ENCODE measurements at regions not wholly inside any gene's neighbourhood (a gene's known extent, or its start where the extent isn't known, plus 50 kb on each side); places are given as distances from the start of the nearest gene placed in this dataset.

DNA sequence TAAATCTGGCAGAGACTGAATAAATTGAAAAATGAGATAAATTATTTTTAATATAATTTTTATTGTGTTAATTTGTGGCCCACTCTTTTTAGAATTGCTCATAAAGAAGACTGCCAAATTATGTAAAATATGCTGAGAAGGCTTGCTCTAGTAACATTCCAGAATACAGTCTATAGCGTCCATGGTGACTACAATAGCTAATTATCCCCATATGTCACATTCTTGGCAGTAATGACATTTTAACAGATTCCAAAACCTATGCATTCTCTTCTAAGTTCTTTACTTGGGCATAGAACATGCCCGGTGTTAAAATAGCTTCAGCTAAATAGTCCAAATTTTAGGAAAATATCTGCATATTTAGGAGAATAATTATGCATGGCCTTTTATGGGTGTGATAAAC, 697.0 kb upstream of the SEMA6A start:
- Histone ChIP-seq H3K27ac (no peak overlapping the region), H3K9me3 (peaks cover 0 to 8% (median 0%) of the 10 kb centered on the region in 3 donors), H3K27me3 (no peaks in the 10 kb centered on the region), H3K36me3 (no peaks in the 10 kb centered on the region), H3K4me1 (no peaks in the 10 kb centered on the region), H3K4me3 (no peak overlapping the region)
- TF ChIP-seq POLR2A (IDR thresholded peaks at IDR 0.05), result no peak
- no peak for ATAC-seq
- WGBS, 2 donors (ENCODE audit: low coverage in 1 of 2), result 47 to 48% methylated on average over 2 of the region's 2 CpGs

DNA sequence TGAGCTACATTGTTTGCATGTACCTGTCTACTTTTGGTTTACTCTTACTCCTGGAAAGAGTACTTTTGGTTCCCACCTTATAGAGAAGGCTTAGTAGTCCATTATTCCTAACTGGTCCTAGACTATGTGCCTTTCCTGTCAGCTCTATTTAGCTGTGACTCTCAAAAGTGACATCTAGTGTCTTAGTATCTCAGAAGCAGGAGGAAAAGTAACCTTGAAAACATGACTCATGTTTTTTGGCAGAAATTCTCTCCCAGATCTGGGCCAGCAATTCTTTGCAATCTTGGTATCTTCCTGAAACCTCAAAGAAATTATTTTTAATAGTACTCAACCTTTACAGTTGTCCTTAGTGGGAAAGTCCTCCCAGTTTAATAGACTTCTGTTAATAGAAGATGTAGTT, 691.7 kb upstream of the SEMA6A start:
- Histone ChIP-seq H3K4me1 (peaks cover 0 to 3% (median 0%) of the 10 kb centered on the region in 3 donors), H3K36me3 (no peaks in the 10 kb centered on the region), H3K9me3 (peaks cover 0 to 16% (median 0%) of the 10 kb centered on the region in 3 donors), H3K27ac (no peak overlapping the region), H3K4me3 (no peak overlapping the region), H3K27me3 (no peaks in the 10 kb centered on the region)
- ATAC-seq, result no peak
- TF ChIP-seq POLR2A (IDR thresholded peaks at IDR 0.05) (no peak), EP300 (IDR thresholded peaks at IDR 0.05) (no peak), POLR2AphosphoS5 (IDR thresholded peaks at IDR 0.05) (no peak)
- TF ChIP-seq, protein P1, sequence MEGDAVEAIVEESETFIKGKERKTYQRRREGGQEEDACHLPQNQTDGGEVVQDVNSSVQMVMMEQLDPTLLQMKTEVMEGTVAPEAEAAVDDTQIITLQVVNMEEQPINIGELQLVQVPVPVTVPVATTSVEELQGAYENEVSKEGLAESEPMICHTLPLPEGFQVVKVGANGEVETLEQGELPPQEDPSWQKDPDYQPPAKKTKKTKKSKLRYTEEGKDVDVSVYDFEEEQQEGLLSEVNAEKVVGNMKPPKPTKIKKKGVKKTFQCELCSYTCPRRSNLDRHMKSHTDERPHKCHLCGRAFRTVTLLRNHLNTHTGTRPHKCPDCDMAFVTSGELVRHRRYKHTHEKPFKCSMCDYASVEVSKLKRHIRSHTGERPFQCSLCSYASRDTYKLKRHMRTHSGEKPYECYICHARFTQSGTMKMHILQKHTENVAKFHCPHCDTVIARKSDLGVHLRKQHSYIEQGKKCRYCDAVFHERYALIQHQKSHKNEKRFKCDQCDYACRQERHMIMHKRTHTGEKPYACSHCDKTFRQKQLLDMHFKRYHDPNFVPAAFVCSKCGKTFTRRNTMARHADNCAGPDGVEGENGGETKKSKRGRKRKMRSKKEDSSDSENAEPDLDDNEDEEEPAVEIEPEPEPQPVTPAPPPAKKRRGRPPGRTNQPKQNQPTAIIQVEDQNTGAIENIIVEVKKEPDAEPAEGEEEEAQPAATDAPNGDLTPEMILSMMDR (IDR thresholded peaks at IDR 0.05), result no peak

DNA sequence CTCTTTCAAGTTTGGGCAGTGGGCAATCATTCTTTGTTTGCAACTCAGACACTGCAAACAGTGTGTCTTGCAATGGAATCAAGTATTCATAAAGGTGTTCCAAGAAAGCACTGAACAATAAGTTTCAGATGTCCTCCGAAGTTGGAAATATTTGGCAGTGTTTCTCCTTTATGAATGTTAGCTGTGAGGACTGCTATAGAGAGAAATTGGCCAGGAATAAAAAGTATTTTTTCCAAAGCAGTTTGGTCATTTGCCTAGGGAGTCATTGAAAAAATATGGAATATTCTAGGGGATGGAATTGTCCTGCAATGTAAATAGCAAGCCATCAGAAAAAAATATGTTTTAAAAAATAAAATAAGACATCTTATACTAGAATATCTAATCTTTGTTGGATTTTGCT, 688.6 kb upstream of the SEMA6A start:
- no peaks in the 10 kb centered on the region for H3K27me3 ChIP-seq
- H3K4me1 ChIP-seq, result peaks cover 0 to 3% (median 0%) of the 10 kb centered on the region in 3 donors
- no peaks in the 10 kb centered on the region for H3K36me3 ChIP-seq
- 9% methylated on average over 1 of the region's 1 CpG; no CpG with 5 or more reads in 1 of the 2 donors for WGBS, 2 donors (ENCODE audit: low coverage in 1 of 2)
- no peak overlapping the region for H3K27ac ChIP-seq
- TF ChIP-seq POLR2AphosphoS5 (IDR thresholded peaks at IDR 0.05) (no peak), EP300 (IDR thresholded peaks at IDR 0.05) (no peak), POLR2A (IDR thresholded peaks at IDR 0.05) (no peak)
- TF ChIP-seq, protein P1 (IDR thresholded peaks at IDR 0.05), result no peak
- ATAC-seq, result no peak
- H3K9me3 ChIP-seq, result peaks cover 0 to 16% (median 0%) of the 10 kb centered on the region in 3 donors
- H3K4me3 ChIP-seq, result no peak overlapping the region

DNA sequence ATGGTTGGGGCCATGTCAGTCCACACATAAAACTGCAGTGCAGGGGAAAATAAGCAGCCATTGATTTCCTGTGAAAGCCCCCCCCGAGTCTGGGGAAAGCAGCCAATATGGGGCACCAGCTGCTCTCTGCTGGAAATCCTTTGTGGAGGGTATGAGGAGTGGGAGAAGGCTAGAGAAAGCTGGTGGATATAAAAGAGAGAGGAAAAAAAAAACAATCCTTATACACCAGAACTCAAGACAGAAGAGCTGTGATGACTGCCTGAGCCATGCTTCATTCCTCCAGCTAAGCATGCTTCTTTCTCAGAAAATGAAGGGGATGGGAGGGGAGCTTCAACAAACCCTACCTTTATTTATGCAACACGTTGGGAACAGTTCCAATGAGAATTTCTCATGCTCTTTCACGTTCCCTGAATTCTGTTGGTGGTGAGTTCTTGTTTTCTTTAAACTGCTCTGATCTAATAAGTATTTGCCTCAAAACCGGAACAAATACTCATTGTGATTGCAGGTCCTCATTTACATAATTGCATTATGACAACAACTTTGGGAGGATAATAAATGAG, 688.0 kb upstream of the SEMA6A start:
- Histone ChIP-seq H3K36me3 (no peaks in the 10 kb centered on the region), H3K4me3 (no peak overlapping the region), H3K27ac (no peak overlapping the region), H3K9me3 (peaks cover 0 to 16% (median 0%) of the 10 kb centered on the region in 3 donors), H3K27me3 (no peaks in the 10 kb centered on the region), H3K4me1 (peaks cover 0 to 3% (median 0%) of the 10 kb centered on the region in 3 donors)
- ATAC-seq, result no peak
- 44% methylated on average over 3 to 4 of the region's 4 CpGs for WGBS, 2 donors (ENCODE audit: low coverage in 1 of 2)
- TF ChIP-seq, protein P1 (IDR thresholded peaks at IDR 0.05), result no peak
- TF ChIP-seq EP300 (IDR thresholded peaks at IDR 0.05) (no peak), POLR2AphosphoS5 (IDR thresholded peaks at IDR 0.05) (no peak), POLR2A (IDR thresholded peaks at IDR 0.05) (no peak)

DNA sequence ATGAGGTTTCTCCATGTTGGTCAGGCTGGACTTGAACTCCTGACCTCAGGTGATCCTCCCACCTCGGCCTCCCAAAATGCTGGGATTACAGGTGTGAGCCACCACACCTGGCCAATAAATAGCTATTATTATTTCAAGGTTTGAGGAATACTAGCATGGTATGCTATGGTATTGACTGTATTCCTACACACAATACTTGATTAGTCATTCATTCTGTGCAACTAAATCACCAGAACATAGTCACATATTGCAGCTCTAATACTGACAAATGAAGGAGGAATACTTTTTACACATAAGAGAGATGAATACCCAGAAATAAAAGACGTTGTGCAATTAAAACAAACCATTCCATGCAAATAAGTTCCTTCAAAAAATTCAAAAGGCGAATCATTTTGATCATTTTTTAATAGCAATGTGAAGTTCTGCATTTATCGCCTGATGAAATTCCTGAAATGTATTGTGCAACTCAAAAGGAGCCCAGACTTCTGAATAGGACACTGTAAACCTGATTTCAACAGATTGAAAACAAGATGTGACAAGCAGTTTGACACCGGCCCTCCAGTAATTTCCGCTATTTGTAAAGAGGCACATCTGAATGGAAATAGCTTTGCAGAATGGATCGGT, 687.4 kb upstream of the SEMA6A start:
- Histone ChIP-seq H3K27ac (no peak overlapping the region), H3K4me3 (no peak overlapping the region), H3K36me3 (no peaks in the 10 kb centered on the region), H3K4me1 (peaks cover 0 to 3% (median 0%) of the 10 kb centered on the region in 3 donors), H3K27me3 (no peaks in the 10 kb centered on the region), H3K9me3 (peaks cover 0 to 16% (median 0%) of the 10 kb centered on the region in 3 donors)
- TF ChIP-seq EP300 (IDR thresholded peaks at IDR 0.05), result no peak
- no peak for TF ChIP-seq POLR2A (IDR thresholded peaks at IDR 0.05)
- TF ChIP-seq, protein P1 (IDR thresholded peaks at IDR 0.05), result no peak
- no peak for TF ChIP-seq POLR2AphosphoS5 (IDR thresholded peaks at IDR 0.05)
- 81 to 91% methylated on average over 6 to 7 of the region's 7 CpGs for WGBS, 2 donors (ENCODE audit: low coverage in 1 of 2)
- no peak for ATAC-seq
